WTC11 (cell line): ENCODE measurements at regions not wholly inside any gene's neighbourhood (a gene's known extent, or its start where the extent isn't known, plus 50 kb on each side); places are given as distances from the start of the nearest gene placed in this dataset.

Experiments
- ATAC-seq: fragments of 200-7000 bp; cut with Tn5 transposase; 2 replicates; pipeline ENCODE4 v1.10.0; 2021; ENCODE audit warnings: mild to moderate bottlenecking, moderate library complexity
- CTCF ChIA-PET: fragments of 300-600 bp; sonication (Branson Sonifier 250); formaldehyde crosslinking; loops from one replicate; lab custom pipeline; 2021; ENCODE audit warnings: antibody characterized with exemption; lab: Charles Lee
- POLR2A ChIA-PET: fragments of 350-600 bp; sonication (Branson Sonifier 250); formaldehyde crosslinking; loops from one replicate; lab custom pipeline; 2021; ENCODE audit warnings: antibody characterized with exemption; lab: Charles Lee
- DNase-seq: peaks from one replicate; pipeline ENCODE4 v3.0.0; 2021; ENCODE audit warnings: low spot score
- H3K27ac Mint-ChIP-seq: 2 replicates; pipeline ENCODE4 v1.8.0; 2021; ENCODE audit warnings: mixed read lengths
- H3K27me3 Mint-ChIP-seq: 2 replicates; pipeline ENCODE4 v1.8.0; 2021; ENCODE audit warnings: low read depth, mild to moderate bottlenecking, moderate library complexity, mixed read lengths
- H3K36me3 Mint-ChIP-seq: 2 replicates; pipeline ENCODE4 v1.8.0; 2021; ENCODE audit warnings: mixed read lengths
- H3K4me1 Mint-ChIP-seq: 2 replicates; pipeline ENCODE4 v1.8.0; 2022; ENCODE audit warnings: mixed read lengths
- H3K4me3 Mint-ChIP-seq: 2 replicates; pipeline ENCODE4 v1.8.0; 2021; ENCODE audit warnings: mild to moderate bottlenecking, moderate library complexity, mixed read lengths
- H3K9me3 Mint-ChIP-seq: 2 replicates; pipeline ENCODE4 v1.8.0; 2021; ENCODE audit warnings: mixed read lengths
- ATF3 ChIP-seq: sonication (generic); formaldehyde crosslinking; conservative IDR thresholded peaks from 2 replicates; pipeline ENCODE4 v1.8.1; 2022; ENCODE audit warnings: mild to moderate bottlenecking, missing genetic modification reagents
- ATF6 ChIP-seq: sonication (generic); formaldehyde crosslinking; IDR thresholded peaks from 2 replicates; pipeline ENCODE4 v1.8.1; 2023; ENCODE audit warnings: mild to moderate bottlenecking, missing genetic modification reagents
- CBFB ChIP-seq: sonication (generic); formaldehyde crosslinking; IDR thresholded peaks from 2 replicates; pipeline ENCODE4 v1.8.1; 2022; ENCODE audit warnings: mild to moderate bottlenecking, low read depth, missing genetic modification reagents
- E2F1 ChIP-seq: sonication (generic); formaldehyde crosslinking; IDR thresholded peaks from 2 replicates; pipeline ENCODE4 v1.8.0; 2022; ENCODE audit warnings: mild to moderate bottlenecking, missing genetic modification reagents
- ETV6 ChIP-seq: sonication (generic); formaldehyde crosslinking; IDR thresholded peaks from 2 replicates; pipeline ENCODE4 v1.8.1; 2022; ENCODE audit warnings: mild to moderate bottlenecking, missing genetic modification reagents
- FOXK1 ChIP-seq: sonication (generic); formaldehyde crosslinking; IDR thresholded peaks from 2 replicates; pipeline ENCODE4 v1.8.0; 2022; ENCODE audit warnings: mild to moderate bottlenecking, moderate library complexity, missing genetic modification reagents
- HMGXB4 ChIP-seq: sonication (generic); formaldehyde crosslinking; IDR thresholded peaks from 2 replicates; pipeline ENCODE4 v1.8.1; 2023; ENCODE audit warnings: mild to moderate bottlenecking, moderate library complexity, missing genetic modification reagents
- JUN ChIP-seq: sonication (generic); formaldehyde crosslinking; IDR thresholded peaks from 2 replicates; pipeline ENCODE4 v1.8.0; 2023; ENCODE audit warnings: mild to moderate bottlenecking, missing genetic modification reagents
- MLX ChIP-seq: sonication (generic); formaldehyde crosslinking; IDR thresholded peaks from 2 replicates; pipeline ENCODE4 v1.8.1; 2023; ENCODE audit warnings: mild to moderate bottlenecking, missing genetic modification reagents, moderate library complexity
- MXD4 ChIP-seq: fragments of 250-450 bp; sonication (Bioruptor Pico); IDR thresholded peaks from 2 replicates; pipeline ENCODE4 v1.8.0; 2021; ENCODE audit warnings: mild to moderate bottlenecking, moderate library complexity, borderline replicate concordance
- PRDM15 ChIP-seq: sonication (generic); formaldehyde crosslinking; IDR thresholded peaks from 2 replicates; pipeline ENCODE4 v1.8.0; 2022; ENCODE audit warnings: missing genetic modification reagents
- RELA ChIP-seq: sonication (generic); formaldehyde crosslinking; IDR thresholded peaks from 2 replicates; pipeline ENCODE4 v1.8.1; 2022; ENCODE audit warnings: missing genetic modification reagents, mild to moderate bottlenecking, borderline replicate concordance
- TEAD4 ChIP-seq: sonication (generic); formaldehyde crosslinking; IDR thresholded peaks from 2 replicates; pipeline ENCODE4 v1.8.0; 2022; ENCODE audit warnings: mild to moderate bottlenecking, missing genetic modification reagents
- USF1 ChIP-seq: sonication (generic); formaldehyde crosslinking; IDR thresholded peaks from 2 replicates; pipeline ENCODE4 v1.8.0; 2022; ENCODE audit warnings: mild to moderate bottlenecking, missing genetic modification reagents
- ZBTB43 ChIP-seq: sonication (generic); formaldehyde crosslinking; IDR thresholded peaks from 2 replicates; pipeline ENCODE4 v1.8.1; 2023; ENCODE audit warnings: mild to moderate bottlenecking, missing genetic modification reagents
- ZNF121 ChIP-seq: sonication (generic); formaldehyde crosslinking; IDR thresholded peaks from 2 replicates; pipeline ENCODE4 v1.8.0; 2023; ENCODE audit warnings: missing genetic modification reagents
- ZNF138 ChIP-seq: sonication (generic); formaldehyde crosslinking; conservative IDR thresholded peaks from 2 replicates; pipeline ENCODE4 v1.8.1; 2022; ENCODE audit warnings: mild to moderate bottlenecking, moderate library complexity, missing genetic modification reagents
- ZNF416 ChIP-seq: fragments of 250-450 bp; sonication (Bioruptor Pico); IDR thresholded peaks from 2 replicates; pipeline ENCODE4 v1.9.0; 2021; ENCODE audit warnings: mild to moderate bottlenecking, inconsistent platforms
- ZSCAN18 ChIP-seq: fragments of 250-450 bp; sonication (Bioruptor Pico); IDR thresholded peaks from 2 replicates; pipeline ENCODE4 v2.1.2; 2022; ENCODE audit warnings: mild to moderate bottlenecking, moderate library complexity

GRCh38 chr13:26954976-26955375, 194.4 kb upstream of the GPR12 start:
- no peak for DNase-seq
- CTCF ChIA-PET = interaction anchor here (1.2 to 1.5 kb wide), 4 partner anchors 8 to 407 kb away, joined by 3 to 6 read pairs (median 4); no protein-coding TSS in a partner anchor

GRCh38 chr13:26953291-26953690, 192.7 kb upstream of the GPR12 start:
- ChIA-PET CTCF (interaction anchor here (1.5 kb wide), 1 partner anchor 23 kb away, joined by 5 read pairs; no protein-coding TSS in a partner anchor), POLR2A (no interaction called here)
- no peaks in the 10 kb centered on the region for H3K27me3 Mint-ChIP-seq
- no peak for TF ChIP-seq HMGXB4
- TF ChIP-seq RELA = no peak
- no peak for TF ChIP-seq USF1
- TF ChIP-seq E2F1 (CRISPR knock-in tag) = no peak
- TF ChIP-seq ATF6 (CRISPR knock-in tag) = no peak
- no peak for TF ChIP-seq ATF3
- no peak for TF ChIP-seq MLX
- TF ChIP-seq ZSCAN18 (CRISPR knock-in tag) = no peak
- no peak overlapping the region for H3K27ac Mint-ChIP-seq
- no peak for DNase-seq
- no peaks in the 10 kb centered on the region for H3K4me1 Mint-ChIP-seq
- H3K36me3 Mint-ChIP-seq = no peaks in the 10 kb centered on the region
- ATAC-seq = no peak
- no peaks in the 10 kb centered on the region for H3K9me3 Mint-ChIP-seq
- H3K4me3 Mint-ChIP-seq = no peak overlapping the region

More at GRCh38 chr13:26954976-26955375, 194.4 kb upstream of the GPR12 start:
- POLR2A ChIA-PET = no interaction called here
- Mint-ChIP-seq H3K4me3 (no peak overlapping the region), H3K4me1 (no peaks in the 10 kb centered on the region), H3K27me3 (no peaks in the 10 kb centered on the region), H3K9me3 (no peaks in the 10 kb centered on the region), H3K36me3 (no peaks in the 10 kb centered on the region), H3K27ac (no peak overlapping the region)
- no peak for TF ChIP-seq TEAD4
- no peak for ATAC-seq

- POLR2A ChIA-PET = no interaction called here
- no peaks in the 10 kb centered on the region for H3K27me3 Mint-ChIP-seq
- TF ChIP-seq JUN (CRISPR knock-in tag) (no peak), ETV6 (no peak), ZNF138 (CRISPR knock-in tag) (no peak), ZNF121 (CRISPR knock-in tag) (no peak), CBFB (CRISPR knock-in tag) (no peak), ZBTB43 (no peak), FOXK1 (CRISPR knock-in tag) (no peak), MXD4 (CRISPR knock-in tag) (no peak), ZNF416 (CRISPR knock-in tag) (no peak), PRDM15 (no peak)
Observed at GRCh38 chr13:26952551-26953143, 192.1 kb upstream of the GPR12 start.

More at GRCh38 chr13:26952551-26953143, 192.1 kb upstream of the GPR12 start:
- Mint-ChIP-seq H3K9me3 (no peaks in the 10 kb centered on the region), H3K4me1 (no peaks in the 10 kb centered on the region), H3K27ac (no peak overlapping the region), H3K4me3 (no peak overlapping the region), H3K36me3 (no peaks in the 10 kb centered on the region)
- no peak for DNase-seq
- no peak for ATAC-seq
- CTCF ChIA-PET = interaction anchor here (1.1 to 1.6 kb wide), 2 partner anchors 20 to 406 kb away, joined by 3 to 7 read pairs; no protein-coding TSS in a partner anchor
